DOHH2 (cell line): ENCODE measurements at regions not wholly inside any gene's neighbourhood (a gene's known extent, or its start where the extent isn't known, plus 50 kb on each side); places are given as distances from the start of the nearest gene placed in this dataset.
"Not testable (repeated sequence)": the region's sequence is repeated elsewhere in the genome, so short reads cannot be mapped to it uniquely, and the experiment has no call there.

Experiments
- H3F3A ChIP-seq: fragments of 200-600 bp; sonication (generic), shearing (Covaris generic); 2 replicates; pipeline ENCODE4 v1.6.0; 2016; ENCODE audit warnings: antibody characterized with exemption, mild to moderate bottlenecking; ENCODE audit not compliant: control insufficient read depth, insufficient read depth
- H3K27ac ChIP-seq: fragments of 200-600 bp; sonication (generic); 2 replicates; pipeline ENCODE4 v1.5.1; 2014; ENCODE audit warnings: low read depth, mild to moderate bottlenecking, low read length, moderate library complexity
- H3K27me3 ChIP-seq: fragments of 200-600 bp; sonication (generic); 2 replicates; pipeline ENCODE4 v1.6.1; 2014; ENCODE audit warnings: mild to moderate bottlenecking, low read length, mixed read lengths; ENCODE audit not compliant: control insufficient read depth
- H3K36me3 ChIP-seq: fragments of 200-600 bp; sonication (generic); 2 replicates; pipeline ENCODE4 v1.6.1; 2014; ENCODE audit warnings: mild to moderate bottlenecking, low read length, moderate library complexity, mixed read lengths; ENCODE audit not compliant: control insufficient read depth
- H3K4me1 ChIP-seq: fragments of 200-600 bp; sonication (generic); 2 replicates; pipeline ENCODE4 v1.6.1; 2014; ENCODE audit warnings: mild to moderate bottlenecking, low read length, mixed read lengths; ENCODE audit not compliant: control insufficient read depth
- H3K4me2 ChIP-seq: fragments of 200-600 bp; sonication (generic); 2 replicates; pipeline ENCODE4 v1.6.0; 2014; ENCODE audit warnings: mild to moderate bottlenecking, low read length, moderate library complexity
- H3K4me3 ChIP-seq: fragments of 200-600 bp; sonication (generic); 2 replicates; pipeline ENCODE4 v1.5.1; 2014; ENCODE audit warnings: mild to moderate bottlenecking, low read length, mixed read lengths
- H3K79me2 ChIP-seq: fragments of 200-600 bp; sonication (generic); 2 replicates; pipeline ENCODE4 v1.6.1; 2014; ENCODE audit warnings: mild to moderate bottlenecking, low read length, mixed read lengths; ENCODE audit not compliant: control insufficient read depth
- H3K9me2 ChIP-seq: fragments of 200-600 bp; sonication (generic); replicated peaks from 2 replicates; pipeline ENCODE4 v1.6.1; 2014; ENCODE audit warnings: mild to moderate bottlenecking, low read length, mixed read lengths; ENCODE audit not compliant: control insufficient read depth
- H3K9me3 ChIP-seq: fragments of 200-600 bp; sonication (generic); 2 replicates; pipeline ENCODE4 v1.6.1; 2014; ENCODE audit warnings: antibody characterized with exemption, low read length, mixed read lengths; ENCODE audit not compliant: control insufficient read depth, insufficient read depth
- H4K20me1 ChIP-seq: fragments of 200-600 bp; sonication (generic); 2 replicates; pipeline ENCODE4 v1.6.0; 2014; ENCODE audit warnings: low read depth, mild to moderate bottlenecking, antibody characterized with exemption, low read length, moderate library complexity; ENCODE audit not compliant: control insufficient read depth, insufficient read depth

DNA sequence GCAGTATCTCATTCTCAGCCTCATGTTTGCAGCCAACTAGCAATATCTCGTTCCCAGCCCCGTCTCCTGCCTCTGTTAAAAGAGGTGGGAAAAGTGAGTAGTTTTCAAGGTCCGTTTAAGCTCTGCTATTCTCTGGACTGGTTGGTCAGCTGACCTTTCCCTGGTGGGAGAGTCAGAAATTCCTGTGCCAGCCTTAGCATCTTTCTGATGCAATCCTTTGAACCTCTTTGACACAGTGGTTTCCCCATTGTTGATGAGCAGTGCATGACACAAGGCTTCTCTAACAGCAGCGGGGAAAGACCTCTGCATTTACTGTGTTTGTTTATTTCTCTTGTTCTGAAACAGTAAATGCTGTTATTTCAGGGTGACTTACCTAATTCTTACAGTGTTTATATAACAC, 74.6 kb downstream of the CDRT15L2 start:
- not testable (repeated sequence) for H3K4me3 ChIP-seq, H3K4me1 ChIP-seq, H3K27me3 ChIP-seq, H3K4me2 ChIP-seq, H3K79me2 ChIP-seq, H3K27ac ChIP-seq, H3K9me3 ChIP-seq, H3K36me3 ChIP-seq, H3F3A ChIP-seq, H4K20me1 ChIP-seq, H3K9me2 ChIP-seq

DNA sequence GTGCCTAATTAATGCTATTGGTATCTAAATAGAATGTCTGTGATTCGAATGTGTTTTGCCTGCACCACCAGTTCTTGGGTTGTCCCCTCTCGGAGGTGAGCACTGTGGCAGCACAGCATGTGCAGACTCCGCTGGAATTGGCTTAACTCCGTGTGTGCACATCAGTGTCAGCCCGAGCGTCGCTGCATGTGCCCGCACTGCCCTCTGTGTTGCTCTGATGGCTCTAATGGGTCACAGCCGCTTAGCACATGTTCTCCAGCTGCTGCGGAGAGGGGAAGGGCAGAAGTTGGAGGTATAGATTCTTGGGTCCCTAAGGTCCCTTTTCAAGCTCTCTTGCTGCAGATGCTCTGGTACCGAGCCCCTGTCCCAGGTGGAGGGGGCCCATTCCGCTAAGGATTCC, 75.1 kb downstream of the CDRT15L2 start:
- H3K4me1 ChIP-seq, H3K4me3 ChIP-seq, H3F3A ChIP-seq, H3K27ac ChIP-seq, H3K27me3 ChIP-seq, H4K20me1 ChIP-seq, H3K79me2 ChIP-seq, H3K9me2 ChIP-seq, H3K4me2 ChIP-seq, H3K36me3 ChIP-seq, H3K9me3 ChIP-seq: not testable (repeated sequence)

DNA sequence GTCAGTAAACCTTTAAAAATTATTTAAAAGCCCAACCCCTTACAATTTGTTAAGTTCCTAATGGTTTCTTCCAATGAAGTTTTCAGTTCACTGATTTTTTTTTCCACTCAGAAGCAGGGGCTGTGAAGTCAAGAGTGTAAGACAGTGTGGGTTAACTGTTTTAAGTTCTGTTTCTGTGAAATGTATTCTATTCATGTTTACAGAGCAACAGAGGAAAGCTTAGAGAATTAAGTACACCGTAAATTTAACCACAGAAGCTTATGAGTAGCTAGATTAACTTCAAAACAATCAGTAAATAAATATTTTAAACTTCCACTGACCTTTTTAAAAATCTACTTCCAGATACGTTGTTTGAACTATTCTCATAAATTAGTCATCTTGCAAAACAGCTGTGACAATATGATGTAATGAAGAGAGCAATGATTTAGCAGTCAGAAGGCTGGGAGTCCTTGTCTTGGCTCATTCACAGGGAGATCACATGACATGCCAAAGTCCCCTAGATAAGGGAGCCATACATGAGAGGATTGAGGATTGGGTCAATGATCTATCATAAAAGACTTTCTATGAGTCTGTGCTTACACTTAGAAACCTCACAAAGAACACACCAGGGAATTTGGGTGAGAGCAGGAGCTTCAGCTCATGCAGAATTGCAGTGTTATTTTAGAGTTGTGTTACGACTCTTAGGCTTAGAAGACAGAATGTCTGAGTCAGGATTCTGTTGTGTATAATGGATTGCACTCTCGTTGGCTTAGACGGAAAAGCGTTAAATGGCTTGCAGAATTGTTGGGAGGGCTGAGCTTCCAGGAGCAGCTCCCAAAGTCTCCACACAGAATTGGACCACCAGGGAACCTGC, 85.8 kb downstream of the CDRT15L2 start:
- H3K79me2 ChIP-seq, H3F3A ChIP-seq, H3K27ac ChIP-seq, H4K20me1 ChIP-seq, H3K4me2 ChIP-seq, H3K27me3 ChIP-seq, H3K9me2 ChIP-seq, H3K4me1 ChIP-seq, H3K4me3 ChIP-seq, H3K9me3 ChIP-seq, H3K36me3 ChIP-seq: not testable (repeated sequence)

DNA sequence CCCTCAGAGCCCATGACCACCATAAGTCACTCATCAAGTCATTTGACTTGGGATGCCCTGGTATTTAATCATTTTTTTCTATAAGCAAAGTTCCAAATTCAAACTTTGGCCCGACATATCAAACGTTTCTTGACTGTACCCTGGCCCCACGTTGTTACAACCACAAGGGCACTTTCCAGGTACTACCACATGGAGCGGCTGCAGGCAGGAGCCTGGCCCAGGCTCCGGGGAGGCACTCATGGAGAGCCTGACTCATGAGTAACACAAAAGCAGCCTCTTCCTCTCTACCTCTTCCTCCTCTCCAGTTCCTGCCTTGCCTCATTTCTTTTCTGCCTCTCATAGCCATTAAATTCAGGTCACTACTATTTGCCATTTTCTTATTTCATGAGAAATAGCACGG, 87.2 kb downstream of the CDRT15L2 start:
- not testable (repeated sequence) for H3F3A ChIP-seq, H3K9me3 ChIP-seq, H3K79me2 ChIP-seq, H3K4me2 ChIP-seq, H3K4me1 ChIP-seq, H3K9me2 ChIP-seq, H3K27me3 ChIP-seq, H3K27ac ChIP-seq, H3K36me3 ChIP-seq, H3K4me3 ChIP-seq, H4K20me1 ChIP-seq

DNA sequence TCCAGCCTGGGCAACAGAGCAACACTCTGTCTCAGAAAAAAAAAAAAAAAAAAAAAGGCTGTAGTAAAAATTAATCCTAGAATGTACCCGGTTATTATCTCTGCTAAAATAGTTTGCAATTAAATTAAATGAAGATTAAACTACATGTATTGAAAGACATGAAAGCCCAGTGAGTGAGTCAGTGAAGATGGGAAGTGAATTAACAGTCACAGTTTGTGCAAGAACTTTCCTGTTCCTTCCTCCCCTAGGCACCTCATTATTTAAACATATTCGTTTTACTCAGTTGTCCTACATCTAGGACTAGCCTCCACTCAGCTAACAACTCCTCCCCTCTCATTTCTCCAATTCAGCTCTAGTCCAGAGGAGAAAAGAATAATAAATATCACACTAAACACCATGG, 88.2 kb downstream of the CDRT15L2 start:
- not testable (repeated sequence) for H4K20me1 ChIP-seq, H3F3A ChIP-seq, H3K4me3 ChIP-seq, H3K36me3 ChIP-seq, H3K9me3 ChIP-seq, H3K27ac ChIP-seq, H3K9me2 ChIP-seq, H3K79me2 ChIP-seq, H3K27me3 ChIP-seq, H3K4me1 ChIP-seq, H3K4me2 ChIP-seq

DNA sequence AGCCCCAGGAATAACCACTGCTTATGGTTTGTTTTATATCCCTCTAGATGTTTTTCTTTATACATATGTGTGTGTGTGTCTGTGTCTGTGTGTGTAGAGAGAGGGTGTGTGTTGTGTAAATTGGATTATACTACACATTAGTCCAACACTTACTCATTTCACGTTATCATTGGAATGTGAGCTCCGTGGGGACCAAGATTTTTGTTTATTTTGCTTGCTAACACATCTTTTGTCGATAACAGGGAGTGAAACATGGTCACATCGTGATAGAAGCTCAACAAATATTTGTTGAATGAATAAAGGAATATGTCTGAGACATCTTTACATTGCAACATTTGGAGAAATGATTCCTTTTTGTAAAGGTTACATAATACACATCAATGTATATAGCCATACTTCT, 88.8 kb downstream of the CDRT15L2 start:
- H3K9me3 ChIP-seq, H4K20me1 ChIP-seq, H3K27ac ChIP-seq, H3F3A ChIP-seq, H3K4me1 ChIP-seq, H3K27me3 ChIP-seq, H3K4me3 ChIP-seq, H3K79me2 ChIP-seq, H3K4me2 ChIP-seq, H3K36me3 ChIP-seq, H3K9me2 ChIP-seq: not testable (repeated sequence)

DNA sequence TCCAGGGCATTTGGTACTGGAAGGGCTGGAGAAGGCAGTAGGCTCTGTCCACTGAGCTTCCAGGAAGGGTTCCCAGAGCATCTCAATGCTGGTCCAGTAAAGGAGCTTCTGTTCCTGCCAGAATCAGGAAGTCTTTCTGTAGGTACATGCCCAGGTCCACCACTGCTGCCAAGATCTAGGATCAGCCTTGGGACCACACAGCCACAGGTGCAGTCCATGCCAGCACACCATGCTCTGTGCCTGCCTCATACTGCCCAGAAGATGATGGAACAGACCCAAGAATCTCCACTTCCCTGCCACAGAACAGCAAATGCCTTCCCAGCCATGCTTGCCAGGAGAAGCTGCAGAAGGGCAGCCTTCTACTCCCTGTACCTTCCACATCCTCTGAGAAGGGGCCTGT, 89.3 kb downstream of the CDRT15L2 start:
- H3K9me3 ChIP-seq, H3K9me2 ChIP-seq, H3K27ac ChIP-seq, H3F3A ChIP-seq, H3K36me3 ChIP-seq, H3K4me3 ChIP-seq, H3K79me2 ChIP-seq, H3K27me3 ChIP-seq, H4K20me1 ChIP-seq, H3K4me2 ChIP-seq, H3K4me1 ChIP-seq: not testable (repeated sequence)

DNA sequence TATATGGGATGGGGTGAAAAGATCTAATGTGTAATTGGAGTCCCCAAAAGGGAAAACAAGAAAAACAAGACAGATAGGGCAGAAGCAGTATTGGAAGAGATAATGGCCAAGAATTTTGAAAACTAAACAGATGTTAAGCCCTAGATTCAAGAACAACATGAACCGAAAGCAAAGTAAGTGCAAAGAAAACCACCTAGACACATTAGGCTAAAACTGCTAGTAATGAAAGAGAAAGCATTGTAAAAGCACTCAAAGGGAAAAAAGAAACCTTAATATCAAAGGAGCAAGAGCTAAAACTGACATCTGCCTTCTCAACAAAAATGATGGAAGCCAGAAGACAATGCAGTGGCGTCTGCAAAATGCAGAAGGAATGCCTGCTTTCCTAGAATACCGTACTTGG, 91.0 kb downstream of the CDRT15L2 start:
- not testable (repeated sequence) for H3K36me3 ChIP-seq, H3K27me3 ChIP-seq, H3K9me2 ChIP-seq, H4K20me1 ChIP-seq, H3K4me3 ChIP-seq, H3K79me2 ChIP-seq, H3K4me1 ChIP-seq, H3K9me3 ChIP-seq, H3K4me2 ChIP-seq, H3K27ac ChIP-seq, H3F3A ChIP-seq
